GM12874 (cell line): ENCODE measurements at regions not wholly inside any gene's neighbourhood (a gene's known extent, or its start where the extent isn't known, plus 50 kb on each side); places are given as distances from the start of the nearest gene placed in this dataset.

Experiments
- CTCF ChIP-seq: IDR thresholded peaks from 2 replicates; pipeline ENCODE4 v1.5.1; 2011; ENCODE audit warnings: low read depth, mild to moderate bottlenecking, control low read depth, low read length, moderate library complexity; ENCODE audit not compliant: insufficient read depth

- TF ChIP-seq CTCF, result no peak
Measured at GRCh38 chrX:40290517-40290916, 192.8 kb upstream of the BCOR start.

GRCh38 chrX:40285876-40286275, 188.1 kb upstream of the BCOR start:
- TF ChIP-seq CTCF, result no peak

GRCh38 chrX:40284852-40285251, 187.1 kb upstream of the BCOR start:
- no peak for TF ChIP-seq CTCF

GRCh38 chrX:40283981-40284380, 186.2 kb upstream of the BCOR start:
- no peak for TF ChIP-seq CTCF

- no peak for TF ChIP-seq CTCF
Measured at GRCh38 chrX:40282946-40283660, 185.3 kb upstream of the BCOR start.

- no peak for TF ChIP-seq CTCF
Measured at GRCh38 chrX:40282348-40282747, 184.6 kb upstream of the BCOR start.

GRCh38 chrX:40281336-40282005, 183.7 kb upstream of the BCOR start:
- no peak for TF ChIP-seq CTCF
